Stomach smooth muscle (tissue), 2 donors: ENCODE measurements at regions not wholly inside any gene's neighbourhood (a gene's known extent, or its start where the extent isn't known, plus 50 kb on each side); places are given as distances from the start of the nearest gene placed in this dataset.

Experiments used
- H3K27ac ChIP-seq: one replicate; pipeline ENCODE4 v1.7.0; 2013; ENCODE audit warnings: mild to moderate bottlenecking, low read length, inconsistent platforms
- H3K27me3 ChIP-seq, 2 donors: one replicate each; pipeline ENCODE4 v1.7.0; 2013; ENCODE audit warnings: low read length in 2 of 2; ENCODE audit not compliant: insufficient read depth in 2 of 2, control insufficient read depth in 1 of 2
- H3K36me3 ChIP-seq, 2 donors: one replicate each; pipeline ENCODE4 v1.7.0; 2013; ENCODE audit warnings: low read length in 2 of 2; ENCODE audit not compliant: control insufficient read depth in 2 of 2, insufficient read depth in 2 of 2
- H3K4me1 ChIP-seq: one replicate; pipeline ENCODE4 v1.7.0; 2013; ENCODE audit warnings: low read length; ENCODE audit not compliant: control insufficient read depth, insufficient read depth
- H3K4me3 ChIP-seq, 2 donors: one replicate each; pipeline ENCODE4 v1.7.0; 2013; ENCODE audit warnings: low read length in 2 of 2
- H3K9ac ChIP-seq, 2 donors: one replicate each; pipeline ENCODE4 v1.7.0; 2013; ENCODE audit warnings: low read length in 2 of 2, mild to moderate bottlenecking in 1 of 2
- H3K9me3 ChIP-seq, 2 donors: one replicate each; pipeline ENCODE4 v1.7.0; 2013; ENCODE audit warnings: low read length in 2 of 2; ENCODE audit not compliant: control insufficient read depth in 2 of 2
- donor health status: healthy.
- donor health status: Pancreatic carcinoma.

DNA sequence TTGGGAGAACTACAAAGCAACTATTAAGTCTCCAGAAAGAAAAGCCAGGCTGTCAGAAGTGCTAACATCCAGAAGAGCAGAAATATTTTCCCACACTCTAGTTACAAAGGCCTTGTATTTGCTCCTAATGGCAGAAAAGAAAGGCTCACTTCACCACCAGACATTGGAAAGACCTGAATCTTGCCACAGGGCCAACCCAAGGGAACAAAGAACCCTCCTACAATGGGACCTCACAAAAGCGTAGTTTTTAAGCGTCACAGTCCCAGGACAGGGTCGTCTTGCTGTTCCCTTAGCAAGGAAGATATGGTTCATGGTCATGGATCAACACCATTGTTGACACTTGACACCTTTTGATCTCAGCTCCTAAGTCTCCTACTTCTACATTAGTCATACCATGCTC is 119.1 kb downstream of the RPS29 start:
- Histone ChIP-seq H3K9me3 (no peaks in the 10 kb centered on the region), H3K4me1 (no peaks in the 10 kb centered on the region), H3K27me3 (no peaks in the 10 kb centered on the region), H3K9ac (no peak overlapping the region), H3K36me3 (no peaks in the 10 kb centered on the region), H3K4me3 (no peak overlapping the region), H3K27ac (no peak overlapping the region)

DNA sequence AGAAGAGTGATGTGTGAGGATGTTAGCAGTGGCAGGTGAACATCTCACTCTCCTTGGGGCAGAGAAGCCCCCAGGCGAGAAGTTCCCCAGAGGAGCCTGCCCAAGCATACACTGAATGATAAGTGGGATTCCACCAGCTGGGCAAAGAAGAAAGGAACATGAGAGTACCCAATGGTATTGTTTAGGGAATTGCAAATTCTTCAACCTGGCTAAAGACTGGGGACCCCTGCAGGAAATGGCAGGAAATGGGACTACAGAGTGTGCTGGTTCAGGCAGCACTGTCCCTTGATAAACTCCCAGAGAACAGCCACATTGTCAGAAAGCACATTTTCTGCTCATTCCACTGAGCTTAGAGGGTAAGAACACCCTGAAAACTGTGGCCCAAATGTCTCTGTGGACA is 121.3 kb downstream of the RPS29 start:
- H3K9me3 ChIP-seq, result no peaks in the 10 kb centered on the region
- H3K4me1 ChIP-seq, result no peaks in the 10 kb centered on the region

DNA sequence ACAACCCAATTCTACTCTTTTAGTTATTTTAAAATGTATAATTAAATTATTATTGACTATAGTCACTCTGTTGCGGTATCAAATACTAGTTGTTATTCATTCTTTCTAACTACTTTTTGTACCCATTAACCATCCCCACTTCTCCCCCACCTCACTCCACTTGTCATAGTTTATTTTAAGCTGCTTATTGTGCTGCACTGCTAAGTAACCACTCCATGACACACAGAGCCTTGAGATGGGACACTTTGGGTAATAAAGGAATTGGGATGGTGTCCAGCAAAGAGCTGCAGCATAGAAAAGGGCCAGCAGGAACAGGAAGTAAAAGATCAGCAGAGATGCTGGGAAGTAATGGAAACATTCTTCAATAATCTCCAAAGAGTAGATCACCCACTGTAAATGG is 123.0 kb downstream of the RPS29 start:
- Histone ChIP-seq H3K9ac (no peak overlapping the region), H3K27me3 (no peaks in the 10 kb centered on the region), H3K4me3 (no peak overlapping the region), H3K27ac (no peak overlapping the region), H3K4me1 (no peaks in the 10 kb centered on the region), H3K9me3 (no peaks in the 10 kb centered on the region), H3K36me3 (no peaks in the 10 kb centered on the region)

More for the DNA sequence above, 121.3 kb downstream of the RPS29 start:
- no peak overlapping the region for H3K9ac ChIP-seq
- H3K27me3 ChIP-seq, result no peaks in the 10 kb centered on the region
- H3K27ac ChIP-seq, result no peak overlapping the region
- no peak overlapping the region for H3K4me3 ChIP-seq
- no peaks in the 10 kb centered on the region for H3K36me3 ChIP-seq

DNA sequence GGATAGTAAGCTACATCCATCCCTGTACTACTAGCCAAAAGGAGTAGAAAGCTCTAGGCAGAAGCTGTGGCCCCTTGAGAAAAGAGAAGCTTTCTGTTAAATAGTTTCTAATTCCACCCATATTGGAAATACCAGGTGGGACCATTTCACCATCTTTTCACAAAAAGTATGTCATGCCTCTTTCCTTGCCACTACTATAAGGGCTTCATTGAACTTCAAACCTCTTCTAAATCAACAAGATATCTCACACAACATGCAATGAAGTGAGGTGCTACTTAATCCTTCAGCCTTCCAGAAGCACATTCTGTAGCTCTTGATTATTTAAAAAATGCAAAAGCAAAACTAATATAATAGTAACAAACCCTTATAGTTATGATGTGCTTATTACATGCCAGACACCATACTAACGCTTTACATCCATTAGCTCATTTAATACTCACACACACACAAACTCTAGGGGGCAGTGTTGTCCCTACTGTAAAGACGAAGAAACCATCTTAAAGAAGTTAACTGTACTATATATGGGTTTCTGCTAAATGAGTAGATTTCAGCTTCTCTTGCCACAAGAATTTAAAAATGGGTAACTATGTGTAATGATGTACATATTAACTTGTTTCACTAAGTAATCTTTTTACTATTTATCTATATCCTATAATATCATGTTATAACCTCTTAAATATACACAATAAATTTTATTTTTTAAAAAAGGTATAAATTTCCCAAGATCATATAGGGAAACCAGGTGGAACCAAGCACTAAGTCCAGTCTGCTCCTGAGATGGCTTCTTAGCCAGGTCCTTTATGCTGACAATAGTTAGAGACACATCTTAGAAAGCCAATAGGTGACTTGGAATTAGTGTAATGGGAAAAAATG is 124.4 kb downstream of the RPS29 start:
- Histone ChIP-seq H3K27ac (no peak overlapping the region), H3K27me3 (no peaks in the 10 kb centered on the region), H3K4me3 (no peak overlapping the region), H3K4me1 (no peaks in the 10 kb centered on the region), H3K9ac (no peak overlapping the region), H3K9me3 (no peaks in the 10 kb centered on the region), H3K36me3 (no peaks in the 10 kb centered on the region)

DNA sequence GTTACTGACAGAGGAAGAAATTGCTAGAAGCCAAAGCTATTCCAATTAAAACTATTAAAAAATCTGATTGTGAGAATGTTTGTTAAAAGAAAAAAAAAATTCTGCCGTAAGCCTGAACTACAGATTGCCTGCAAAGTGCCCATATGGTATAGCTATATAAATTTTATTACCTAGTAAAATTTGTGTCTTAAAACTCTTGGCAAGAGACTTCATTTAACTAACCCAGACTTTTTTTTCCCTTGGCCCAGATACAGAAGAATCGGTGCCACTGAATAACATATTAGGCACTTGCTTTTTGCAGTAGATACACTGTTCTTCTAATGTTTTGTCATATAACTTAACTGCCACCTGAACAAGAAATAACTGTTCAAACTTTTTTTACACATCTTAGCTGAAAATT is 125.5 kb downstream of the RPS29 start:
- no peak overlapping the region for H3K9ac ChIP-seq
- H3K27me3 ChIP-seq, result no peaks in the 10 kb centered on the region
- no peaks in the 10 kb centered on the region for H3K4me1 ChIP-seq
- no peak overlapping the region for H3K4me3 ChIP-seq
- no peak overlapping the region for H3K27ac ChIP-seq
- H3K36me3 ChIP-seq, result no peaks in the 10 kb centered on the region
- H3K9me3 ChIP-seq, result no peaks in the 10 kb centered on the region

DNA sequence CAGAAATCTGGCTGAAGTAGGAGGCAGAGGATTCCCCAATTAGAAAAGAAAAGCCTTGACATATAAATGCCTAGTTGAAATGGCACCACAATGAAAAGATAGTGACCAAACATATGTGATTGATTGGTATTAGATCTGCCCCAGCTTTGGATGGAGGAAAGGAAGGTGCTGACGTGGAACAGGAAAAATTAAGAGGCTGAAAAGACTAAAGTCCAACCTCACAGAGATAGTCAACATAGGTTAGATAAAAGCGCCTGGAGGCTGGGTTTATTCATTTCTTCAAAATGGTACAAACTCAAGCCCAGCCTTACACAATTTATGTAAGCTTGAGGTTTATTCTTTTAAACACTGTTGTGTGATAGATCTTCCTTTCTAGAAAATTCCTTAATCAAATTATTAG is 129.6 kb downstream of the RPS29 start:
- Histone ChIP-seq H3K36me3 (no peaks in the 10 kb centered on the region), H3K9ac (no peak overlapping the region), H3K27ac (no peak overlapping the region), H3K27me3 (no peaks in the 10 kb centered on the region), H3K4me3 (no peak overlapping the region), H3K9me3 (no peaks in the 10 kb centered on the region), H3K4me1 (no peaks in the 10 kb centered on the region)

DNA sequence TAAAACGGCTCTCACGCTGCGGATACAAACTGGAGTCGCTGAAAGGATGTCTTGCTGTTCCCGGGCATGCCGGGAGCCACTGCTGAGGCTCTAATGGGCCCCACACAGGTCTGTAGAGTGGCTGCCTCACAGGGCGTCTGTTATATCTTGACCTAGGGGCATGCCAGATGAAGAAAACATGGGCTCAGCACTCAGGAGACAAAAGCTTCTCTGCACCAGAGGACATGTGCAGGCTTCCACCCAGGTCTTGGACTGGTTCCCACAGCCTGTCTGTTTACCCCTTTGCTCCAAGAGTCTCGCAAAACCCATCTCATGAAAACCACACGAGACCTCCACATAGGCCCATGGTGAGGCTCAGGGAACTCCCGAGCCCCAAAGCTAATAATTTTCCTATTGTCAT is 134.2 kb downstream of the RPS29 start:
- H3K27me3 ChIP-seq, result no peaks in the 10 kb centered on the region
- H3K27ac ChIP-seq, result no peak overlapping the region
- H3K4me3 ChIP-seq, result no peak overlapping the region
- H3K9me3 ChIP-seq, result peaks cover 4 to 22% of the 10 kb centered on the region in 2 donors
- H3K36me3 ChIP-seq, result no peaks in the 10 kb centered on the region
- H3K9ac ChIP-seq, result no peak overlapping the region
- H3K4me1 ChIP-seq, result no peaks in the 10 kb centered on the region

DNA sequence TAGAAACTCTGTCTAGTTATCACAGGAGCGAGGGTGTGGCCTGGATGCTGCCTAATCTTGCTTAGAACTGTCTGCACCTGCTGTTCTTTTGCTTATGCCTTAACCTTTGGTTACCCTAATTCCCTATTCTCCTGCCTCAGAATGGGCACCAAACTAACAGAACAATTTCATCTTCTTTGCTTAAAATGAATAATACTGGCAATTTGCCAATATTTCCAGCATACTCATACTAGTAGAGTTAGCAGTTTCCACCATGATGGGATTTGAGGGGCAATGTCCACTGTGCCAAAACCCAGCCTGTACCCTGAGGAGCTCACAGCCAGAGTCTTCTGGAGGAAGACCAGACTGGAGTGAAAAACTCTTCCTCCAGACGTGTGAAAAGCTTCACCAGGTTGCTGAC is 136.4 kb downstream of the RPS29 start:
- no peak overlapping the region for H3K9ac ChIP-seq
- H3K27me3 ChIP-seq, result no peaks in the 10 kb centered on the region
- no peak overlapping the region for H3K27ac ChIP-seq
- H3K4me3 ChIP-seq, result no peak overlapping the region
- H3K4me1 ChIP-seq, result no peaks in the 10 kb centered on the region
- H3K9me3 ChIP-seq, result peaks cover 4 to 22% of the 10 kb centered on the region in 2 donors
- no peaks in the 10 kb centered on the region for H3K36me3 ChIP-seq

DNA sequence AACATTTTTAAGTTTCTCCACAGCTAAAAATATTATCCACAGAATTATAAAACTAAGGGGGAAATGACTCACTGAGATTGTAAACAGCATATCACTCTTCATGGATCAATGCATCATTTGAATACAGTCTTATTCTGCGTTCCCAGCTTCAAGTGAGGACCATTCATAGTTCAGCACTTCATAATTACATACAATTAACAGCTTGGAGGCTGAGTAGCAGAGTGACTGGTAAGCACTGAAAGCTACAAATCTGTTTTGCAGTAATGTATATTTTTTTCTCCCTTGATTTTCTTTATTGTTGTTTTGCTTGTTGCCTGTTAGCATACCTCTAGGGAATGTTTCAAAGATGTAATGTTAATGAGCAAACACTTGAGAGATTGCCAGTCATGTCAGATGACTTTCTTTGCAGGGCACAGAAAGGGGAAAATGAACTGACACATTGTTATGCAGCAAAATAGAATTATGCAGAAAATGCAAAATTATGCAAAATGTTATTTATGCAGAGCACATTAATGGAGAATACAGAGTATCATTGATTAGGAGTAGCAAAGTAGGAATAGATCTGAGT is 138.6 kb downstream of the RPS29 start:
- no peak overlapping the region for H3K27ac ChIP-seq
- no peak overlapping the region for H3K9ac ChIP-seq
- H3K4me1 ChIP-seq, result no peaks in the 10 kb centered on the region
- no peaks in the 10 kb centered on the region for H3K27me3 ChIP-seq
- H3K9me3 ChIP-seq, result peaks cover 4 to 22% of the 10 kb centered on the region in 2 donors
- H3K4me3 ChIP-seq, result no peak overlapping the region
- no peaks in the 10 kb centered on the region for H3K36me3 ChIP-seq

DNA sequence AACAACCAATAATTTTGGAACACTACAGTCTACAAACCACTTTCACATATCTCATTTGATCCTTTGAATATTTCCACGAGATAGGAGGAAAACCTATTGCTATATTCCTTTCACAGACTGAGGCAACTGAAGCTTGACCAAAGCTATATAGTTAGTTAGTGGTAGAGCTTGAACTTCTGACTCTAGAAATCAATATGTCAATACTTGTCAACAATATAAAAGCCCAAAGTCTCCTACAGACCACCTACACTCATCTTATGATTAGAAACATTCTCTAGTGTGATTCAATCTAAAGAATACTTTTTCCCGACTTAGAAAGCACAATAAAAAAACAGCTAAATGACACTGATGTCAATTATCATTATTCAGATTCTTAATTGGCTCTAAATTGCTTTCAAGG is 139.4 kb downstream of the RPS29 start:
- no peaks in the 10 kb centered on the region for H3K4me1 ChIP-seq
- H3K9ac ChIP-seq, result no peak overlapping the region
- H3K4me3 ChIP-seq, result no peak overlapping the region
- peaks cover 4 to 22% of the 10 kb centered on the region in 2 donors for H3K9me3 ChIP-seq
- no peak overlapping the region for H3K27ac ChIP-seq
- no peaks in the 10 kb centered on the region for H3K36me3 ChIP-seq
- H3K27me3 ChIP-seq, result no peaks in the 10 kb centered on the region

DNA sequence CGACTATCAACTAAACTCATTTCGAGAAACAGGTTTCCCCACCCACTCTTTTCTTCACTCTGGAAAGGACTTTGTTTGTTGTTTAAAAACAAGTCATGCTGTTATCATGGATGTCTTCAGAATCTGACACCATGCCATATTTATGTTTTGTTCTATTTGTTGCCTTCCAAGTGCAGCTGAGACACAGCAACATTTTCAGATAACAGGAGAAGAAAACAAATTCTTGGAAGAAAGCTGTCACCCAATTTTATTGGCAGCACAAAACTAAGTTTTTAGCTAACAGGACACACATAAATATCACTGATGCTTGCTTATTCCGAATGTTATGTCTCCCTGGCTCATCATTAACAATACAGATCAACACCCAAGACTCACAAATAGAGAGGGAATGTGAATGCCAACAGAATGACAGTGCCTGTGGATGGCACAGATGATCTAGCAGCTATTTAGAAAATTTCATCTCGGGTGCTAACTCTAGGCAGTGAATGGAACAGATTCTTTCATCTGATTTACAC is 147.9 kb downstream of the RPS29 start:
- Histone ChIP-seq H3K36me3 (no peaks in the 10 kb centered on the region), H3K4me3 (no peak overlapping the region), H3K27ac (no peak overlapping the region), H3K4me1 (no peaks in the 10 kb centered on the region), H3K9ac (no peak overlapping the region), H3K9me3 (no peaks in the 10 kb centered on the region), H3K27me3 (no peaks in the 10 kb centered on the region)
